H1 (cell line): ENCODE measurements at regions not wholly inside any gene's neighbourhood (a gene's known extent, or its start where the extent isn't known, plus 50 kb on each side); places are given as distances from the start of the nearest gene placed in this dataset.

Experiments used
- CTCF ChIA-PET: fragments of 300-600 bp; sonication (Branson Sonifier 250); formaldehyde crosslinking; loops from one replicate; lab custom pipeline; 2021; ENCODE audit not compliant: partially characterized antibody; lab: Charles Lee
- POLR2A ChIA-PET: fragments of 300-600 bp; sonication (Branson Sonifier 250); formaldehyde crosslinking; loops from one replicate; lab custom pipeline; 2021; ENCODE audit warnings: inconsistent platforms; ENCODE audit not compliant: partially characterized antibody; lab: Charles Lee
- DNase-seq, 2 experiments: peaks; one replicate each; pipeline versions ENCODE4 v3.0.0 to v3.0.0-alpha.2; 2010 to 2022; ENCODE audit warnings: low spot score in 2 of 2, low read depth in 1 of 2, mixed read lengths in 1 of 2
- FAIRE-seq: peaks from 2 replicates; lab custom pipeline; 2011; peaks lifted over from hg19 to GRCh38; lab: Jason Lieb, UNC
- H2AFZ ChIP-seq: 2 replicates; pipeline ENCODE4 v1.8.1; 2012; ENCODE audit warnings: low read length, inconsistent platforms
- H2AK5ac ChIP-seq: 2 replicates; pipeline ENCODE4 v1.6.1; 2013; ENCODE audit warnings: low read depth, low read length
- H2BK120ac ChIP-seq: replicated peaks from 2 replicates; pipeline ENCODE3; 2013; ENCODE audit warnings: low read depth, low read length, inconsistent platforms
- H2BK12ac ChIP-seq: 2 replicates; pipeline ENCODE4 v1.6.1; 2013; ENCODE audit warnings: low read depth, low read length
- H2BK15ac ChIP-seq: 2 replicates; pipeline ENCODE4 v1.6.1; 2013; ENCODE audit warnings: low read length
- H2BK20ac ChIP-seq: 2 replicates; pipeline ENCODE4 v1.6.1; 2013; ENCODE audit warnings: low read length
- H2BK5ac ChIP-seq: 2 replicates; pipeline ENCODE4 v1.6.1; 2013; ENCODE audit warnings: low read depth, low read length
- H3K14ac ChIP-seq: 2 replicates; pipeline ENCODE4 v1.6.1; 2013; ENCODE audit warnings: inconsistent platforms; ENCODE audit not compliant: insufficient read length
- H3K18ac ChIP-seq: 2 replicates; pipeline ENCODE4 v1.6.1; 2013; ENCODE audit warnings: low read length; ENCODE audit errors: extremely low read depth
- H3K23ac ChIP-seq: 2 replicates; pipeline ENCODE4 v1.6.1; 2013; ENCODE audit warnings: inconsistent platforms; ENCODE audit not compliant: insufficient read length
- H3K23me2 ChIP-seq: 2 replicates; pipeline ENCODE4 v1.6.1; 2013; ENCODE audit warnings: low read depth, low read length
- H3K27ac ChIP-seq: 2 replicates; pipeline ENCODE4 v1.6.1; 2011; ENCODE audit warnings: low read depth, low read length, inconsistent platforms
- H3K27me3 ChIP-seq, 4 experiments: replicated peaks in 1 of 4; 1 replicate in 1 of 4; 2 replicates in 3 of 4; pipeline versions ENCODE4 v1.6.1 to v1.8.1; 2011 to 2013; ENCODE audit warnings: low read length in 3 of 4, mild to moderate bottlenecking in 3 of 4, inconsistent platforms in 2 of 4, mixed read lengths in 2 of 4, moderate library complexity in 1 of 4; ENCODE audit not compliant: control insufficient read depth in 3 of 4, insufficient read depth in 3 of 4; ENCODE audit errors: extremely low read depth in 1 of 4
- H3K36me3 ChIP-seq, 4 experiments: 2 replicates each; pipeline versions ENCODE4 v1.6.1 to v1.8.1; 2011 to 2013; ENCODE audit warnings: mild to moderate bottlenecking in 4 of 4, low read length in 3 of 4, moderate library complexity in 2 of 4, control low read depth in 1 of 4, inconsistent platforms in 1 of 4; ENCODE audit not compliant: insufficient read depth in 4 of 4, control insufficient read depth in 2 of 4
- H3K4ac ChIP-seq: replicated peaks from 2 replicates; pipeline ENCODE3; 2013; ENCODE audit warnings: low read length, low read depth, mixed read lengths, inconsistent platforms; ENCODE audit not compliant: insufficient read length
- H3K4me1 ChIP-seq, 4 experiments: replicated peaks in 1 of 4; 1 replicate in 1 of 4; 2 replicates in 3 of 4; pipeline versions ENCODE4 v1.6.1 to v1.8.1; 2011 to 2013; ENCODE audit warnings: low read length in 3 of 4, inconsistent platforms in 2 of 4, mixed read lengths in 1 of 4; ENCODE audit not compliant: insufficient read depth in 4 of 4, control insufficient read depth in 3 of 4
- H3K4me2 ChIP-seq, 2 experiments: 2 replicates each; pipeline versions ENCODE4 v1.6.1 to v1.8.1; 2011 to 2013; ENCODE audit warnings: low read depth in 2 of 2, low read length in 2 of 2, control low read depth in 1 of 2, inconsistent platforms in 1 of 2, mild to moderate bottlenecking in 1 of 2; ENCODE audit not compliant: insufficient read depth in 1 of 2
- H3K4me3 ChIP-seq, 4 experiments: fragments of 200-600, 300-600 bp in 1 of 4; sonication (generic), shearing (Covaris generic), sonication (Bioruptor Twin) in 1 of 4; 2 replicates each; pipeline versions ENCODE4 v1.5.1 to v1.8.1; 2011 to 2016; ENCODE audit warnings: low read length in 4 of 4, low read depth in 3 of 4, control low read depth in 2 of 4, inconsistent platforms in 2 of 4, mild to moderate bottlenecking in 2 of 4, mixed read lengths in 1 of 4, moderate library complexity in 1 of 4; ENCODE audit not compliant: insufficient read depth in 2 of 4; ENCODE audit errors: extremely low read depth in 1 of 4
- H3K56ac ChIP-seq: replicated peaks from 2 replicates; pipeline ENCODE3; 2013; ENCODE audit warnings: low read depth, mild to moderate bottlenecking, mixed read lengths, low read length, inconsistent platforms; ENCODE audit not compliant: insufficient read length
- H3K79me1 ChIP-seq: 2 replicates; pipeline ENCODE4 v1.6.1; 2013; ENCODE audit warnings: low read depth, low read length, control low read depth
- H3K79me2 ChIP-seq, 2 experiments: 2 replicates each; pipeline versions ENCODE4 v1.6.1 to v1.8.1; 2012 to 2013; ENCODE audit warnings: low read length in 2 of 2, mild to moderate bottlenecking in 2 of 2, inconsistent platforms in 1 of 2; ENCODE audit not compliant: insufficient read depth in 2 of 2, control insufficient read depth in 1 of 2
- H3K9ac ChIP-seq, 4 experiments: replicated peaks in 1 of 4; 1 replicate in 1 of 4; 2 replicates in 3 of 4; pipeline versions ENCODE4 v1.6.1 to v1.8.1; 2011 to 2013; ENCODE audit warnings: low read depth in 3 of 4, low read length in 3 of 4, control low read depth in 2 of 4, mild to moderate bottlenecking in 2 of 4, moderate library complexity in 2 of 4, inconsistent platforms in 1 of 4; ENCODE audit errors: extremely low read depth in 1 of 4
- H3K9me3 ChIP-seq, 2 experiments: 2 replicates each; pipeline versions ENCODE4 v1.6.1 to v1.8.1; 2012 to 2013; ENCODE audit warnings: mild to moderate bottlenecking in 2 of 2, moderate library complexity in 2 of 2, control low read depth in 1 of 2, inconsistent platforms in 1 of 2, low read depth in 1 of 2, low read length in 1 of 2, mixed read lengths in 1 of 2; ENCODE audit not compliant: insufficient read depth in 2 of 2
- H4K20me1 ChIP-seq, 2 experiments: replicated peaks in 1 of 2; 2 replicates each; pipeline versions ENCODE3 to v1.8.1; 2011 to 2013; ENCODE audit warnings: inconsistent platforms in 2 of 2, low read length in 2 of 2, mild to moderate bottlenecking in 1 of 2; ENCODE audit not compliant: insufficient read depth in 2 of 2, control insufficient read depth in 1 of 2
- H4K5ac ChIP-seq: 2 replicates; pipeline ENCODE4 v1.6.1; 2013; ENCODE audit warnings: low read length, low read depth, mixed read lengths, inconsistent platforms; ENCODE audit not compliant: insufficient read length
- H4K8ac ChIP-seq: 2 replicates; pipeline ENCODE4 v1.8.0; 2013; ENCODE audit warnings: mild to moderate bottlenecking, moderate library complexity, low read length, inconsistent platforms; ENCODE audit not compliant: insufficient read depth; ENCODE audit errors: extremely low read depth
- H4K91ac ChIP-seq: replicated peaks from 2 replicates; pipeline ENCODE3; 2013; ENCODE audit warnings: low read length, mixed read lengths, inconsistent platforms; ENCODE audit not compliant: insufficient read length
- ASH2L ChIP-seq: fragments of 200-600, 300-600 bp; sonication (generic); IDR thresholded peaks from one replicate; pipeline ENCODE4 v1.7.1; 2017; ENCODE audit warnings: low read length
- BRCA1 ChIP-seq: IDR thresholded peaks from 2 replicates; pipeline ENCODE4 v1.6.1; 2012; ENCODE audit warnings: low read depth, low read length, improper control_type of control experiment
- CBX8 ChIP-seq: fragments of 300-800, 300-1000 bp; sonication (generic); IDR thresholded peaks from 2 replicates; pipeline ENCODE4 v1.7.1; 2016; ENCODE audit warnings: low read depth, low read length, borderline replicate concordance
- CHD1 ChIP-seq: IDR thresholded peaks from 2 replicates; pipeline ENCODE4 v1.6.1; 2012; ENCODE audit warnings: low read depth, low read length, improper control_type of control experiment
- EZH2 ChIP-seq: fragments of 200-600 bp; sonication (generic); IDR thresholded peaks from 2 replicates; pipeline ENCODE4 v1.7.1; 2012; ENCODE audit warnings: low read depth, mild to moderate bottlenecking, moderate library complexity, low read length, inconsistent platforms; ENCODE audit not compliant: severe bottlenecking
- JUND ChIP-seq: IDR thresholded peaks from 2 replicates; pipeline ENCODE4 v1.6.1; 2011; ENCODE audit warnings: mild to moderate bottlenecking, improper control_type of control experiment, low read length
- KDM1A ChIP-seq: fragments of 200-600, 300-600 bp; sonication (generic); IDR thresholded peaks from 2 replicates; pipeline ENCODE4 v1.7.1; 2016; ENCODE audit warnings: mild to moderate bottlenecking, low read length, borderline replicate concordance
- NRF1 ChIP-seq: IDR thresholded peaks from 2 replicates; pipeline ENCODE4 v1.6.1; 2011; ENCODE audit warnings: mild to moderate bottlenecking, low read depth, low read length, improper control_type of control experiment
- RAD21 ChIP-seq, 2 experiments: IDR thresholded peaks in 1 of 2; conservative IDR thresholded peaks in 1 of 2; 2 replicates each; pipeline ENCODE4 v1.6.1; 2011; ENCODE audit warnings: low read depth in 2 of 2, low read length in 2 of 2, improper control_type of control experiment in 1 of 2, inconsistent platforms in 1 of 2, mild to moderate bottlenecking in 1 of 2, moderate library complexity in 1 of 2
- RFX5 ChIP-seq: IDR thresholded peaks from 2 replicates; pipeline ENCODE4 v1.6.1; 2011; ENCODE audit warnings: low read depth, low read length, improper control_type of control experiment, borderline replicate concordance
- RNF2 ChIP-seq: fragments of 200-900, 300-1000 bp; sonication (generic); IDR thresholded peaks from 2 replicates; pipeline ENCODE4 v1.7.1; 2016; ENCODE audit warnings: borderline replicate concordance, low read depth, mild to moderate bottlenecking, antibody characterized with exemption, low read length; ENCODE audit not compliant: poor library complexity, severe bottlenecking; ENCODE audit errors: missing control alignments
- RXRA ChIP-seq: IDR thresholded peaks from 2 replicates; pipeline ENCODE4 v1.6.1; 2011; ENCODE audit warnings: low read depth, mild to moderate bottlenecking, low read length, moderate library complexity; ENCODE audit not compliant: insufficient read depth
- SP4 ChIP-seq: IDR thresholded peaks from 2 replicates; pipeline ENCODE4 v1.6.1; 2012; ENCODE audit warnings: low read length, inconsistent platforms
- YY1 ChIP-seq: IDR thresholded peaks from 2 replicates; pipeline ENCODE4 v1.6.1; 2011; ENCODE audit warnings: low read depth, mild to moderate bottlenecking, low read length
- TF ChIP-seq, protein P1 (sequence below): IDR thresholded peaks from 2 replicates; pipeline ENCODE4 v1.6.1; 2012; ENCODE audit warnings: inconsistent platforms

DNA sequence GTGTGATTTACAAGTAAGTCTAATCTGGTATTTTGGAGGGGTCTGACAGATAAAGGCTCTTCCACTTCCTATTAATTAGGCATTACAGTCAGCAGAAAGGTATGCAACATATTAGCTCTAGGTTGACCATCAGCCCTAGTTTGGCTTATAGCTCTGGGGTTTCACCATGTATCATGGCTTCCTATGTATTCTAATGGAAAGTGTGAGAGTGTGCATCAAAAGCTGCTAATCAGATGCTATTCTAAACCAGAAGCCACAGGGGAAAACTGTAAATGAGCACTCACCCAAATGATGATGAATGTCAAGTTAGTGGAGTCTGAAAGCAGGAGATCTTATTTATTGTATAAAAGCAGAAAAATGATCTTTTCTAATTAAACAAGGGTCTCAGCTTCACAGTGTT is 149.2 kb upstream of the MITF start:
- H3K9ac ChIP-seq = no peak overlapping the region
- TF ChIP-seq, protein P1, sequence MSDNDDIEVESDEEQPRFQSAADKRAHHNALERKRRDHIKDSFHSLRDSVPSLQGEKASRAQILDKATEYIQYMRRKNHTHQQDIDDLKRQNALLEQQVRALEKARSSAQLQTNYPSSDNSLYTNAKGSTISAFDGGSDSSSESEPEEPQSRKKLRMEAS = no peak
- TF ChIP-seq KDM1A = no peak
- no peak for TF ChIP-seq CHD1
- no peak for TF ChIP-seq SP4
- no peak for TF ChIP-seq YY1
- TF ChIP-seq BRCA1 = no peak
- no peak for TF ChIP-seq RXRA
- no peak for TF ChIP-seq RAD21 (IDR thresholded peaks at IDR 0.05 in 1 of 2, conservative IDR thresholded peaks at IDR 0.05 in 1 of 2; ENCODE audit: low read depth in 2 of 2, low read length in 2 of 2)
- no peak for TF ChIP-seq RNF2
- TF ChIP-seq ASH2L = no peak
- TF ChIP-seq NRF1 = no peak
- no peak for TF ChIP-seq EZH2
- TF ChIP-seq CBX8 = no peak
- TF ChIP-seq RFX5 = no peak
- TF ChIP-seq JUND = no peak
- H3K18ac ChIP-seq = no peak overlapping the region
- no peaks in the 10 kb centered on the region for H3K36me3 ChIP-seq
- H4K5ac ChIP-seq = no peak overlapping the region
- H3K4me2 ChIP-seq = no peak overlapping the region
- no peak overlapping the region for H2BK15ac ChIP-seq
- no peak overlapping the region for H4K91ac ChIP-seq
- H2BK5ac ChIP-seq = no peak overlapping the region
- no peak overlapping the region for H2AK5ac ChIP-seq
- no peaks in the 10 kb centered on the region for H3K79me2 ChIP-seq
- H2BK12ac ChIP-seq = no peak overlapping the region
- H3K4me1 ChIP-seq = no peaks in the 10 kb centered on the region
- no peaks in the 10 kb centered on the region for H4K20me1 ChIP-seq
- H3K14ac ChIP-seq = no peak overlapping the region
- no peak for FAIRE-seq
- no peaks in the 10 kb centered on the region; a peak in 1 of 4 replicates for H3K9me3 ChIP-seq
- no peak overlapping the region for H3K4ac ChIP-seq
- no peak overlapping the region for H2BK20ac ChIP-seq
- H3K56ac ChIP-seq = no peak overlapping the region
- H3K79me1 ChIP-seq = no peaks in the 10 kb centered on the region
- no peak overlapping the region for H4K8ac ChIP-seq
- POLR2A ChIA-PET = no interaction called here
- no peak overlapping the region for H3K27ac ChIP-seq
- CTCF ChIA-PET = no interaction called here
- H2BK120ac ChIP-seq = no peak overlapping the region
- DNase-seq = no peak
- no peak overlapping the region for H3K4me3 ChIP-seq
- H3K23me2 ChIP-seq = no peaks in the 10 kb centered on the region
- no peaks in the 10 kb centered on the region for H3K27me3 ChIP-seq
- no peak overlapping the region for H3K23ac ChIP-seq
- H2AFZ ChIP-seq = no peak overlapping the region
